HG03045 (cell line): ENCODE measurements at regions not wholly inside any gene's neighbourhood (a gene's known extent, or its start where the extent isn't known, plus 50 kb on each side); places are given as distances from the start of the nearest gene placed in this dataset.

ENCODE experiments used
- ATAC-seq: cut with Tn5 transposase; IDR thresholded peaks from one replicate; pipeline ENCODE4 v1.9.1; 2021; ENCODE audit warnings: mild to moderate bottlenecking, moderate library complexity; ENCODE audit not compliant: unreplicated experiment

GRCh38 chr14:86882818-86883217 lies 1110.2 kb downstream of the GALC start:
- ATAC-seq = no peak

- ATAC-seq = no peak
These were observed 1127.0 kb downstream of the GALC start for GRCh38 chr14:86865934-86866333.

- ATAC-seq = no peak
These were observed 1134.4 kb downstream of the GALC start for GRCh38 chr14:86858591-86858990.

DNA sequence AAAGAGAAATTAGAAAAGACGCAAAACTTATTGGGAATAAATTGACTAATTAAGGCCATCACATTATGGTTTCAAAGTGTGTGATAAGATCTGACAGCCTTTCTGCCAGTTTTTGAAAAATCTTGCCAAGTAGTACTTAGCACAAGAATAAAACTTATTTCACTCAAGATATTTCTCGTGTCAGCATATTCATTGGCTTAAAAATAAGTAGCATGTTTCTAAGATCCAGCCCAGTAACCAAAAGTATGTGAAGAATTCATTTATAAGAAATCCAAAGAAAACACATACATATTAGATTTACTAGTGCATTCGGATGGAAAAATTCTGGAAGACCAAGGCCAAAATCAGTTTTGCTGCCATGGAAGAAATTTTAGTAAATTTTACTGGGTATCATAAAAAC lies 1135.0 kb downstream of the GALC start:
- no peak for ATAC-seq

DNA sequence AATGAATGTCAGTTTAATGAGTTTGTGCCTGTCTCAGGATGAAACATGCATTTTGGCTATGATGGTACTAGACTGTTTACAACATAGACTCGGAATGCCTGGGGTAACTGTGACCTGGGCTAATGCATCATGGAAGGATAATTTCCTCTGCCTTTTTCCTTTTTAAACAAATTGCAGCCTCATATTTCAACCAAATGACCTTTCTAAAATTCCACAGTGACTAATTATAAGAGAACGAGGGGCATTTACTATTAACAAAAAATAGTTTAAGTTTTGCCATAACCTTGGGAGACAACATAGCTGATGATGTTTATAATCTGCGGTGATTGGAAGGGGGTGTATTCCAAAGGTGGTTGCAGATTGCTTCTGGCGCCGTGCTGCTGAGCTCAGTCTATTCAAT lies 1140.5 kb downstream of the GALC start:
- ATAC-seq = no peak

DNA sequence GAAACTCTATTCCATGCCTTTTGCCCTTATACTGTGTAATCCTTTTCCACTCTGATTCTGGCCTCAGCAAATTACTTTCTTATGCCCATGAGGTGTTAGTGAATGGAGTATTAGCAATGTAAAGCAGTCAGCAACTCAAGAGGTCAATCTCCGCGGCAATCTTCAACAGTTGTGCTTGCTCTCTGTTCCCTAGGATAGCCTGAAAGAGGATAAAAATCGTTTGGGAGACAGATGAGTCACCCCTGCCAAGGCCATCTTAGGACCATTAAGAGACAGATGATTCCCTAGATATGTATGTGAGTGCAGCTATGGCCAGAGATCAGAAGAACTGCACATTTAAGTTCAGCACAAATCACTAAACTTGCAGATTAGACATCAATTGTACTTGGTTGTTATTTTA lies 1145.8 kb downstream of the GALC start:
- no peak for ATAC-seq

DNA sequence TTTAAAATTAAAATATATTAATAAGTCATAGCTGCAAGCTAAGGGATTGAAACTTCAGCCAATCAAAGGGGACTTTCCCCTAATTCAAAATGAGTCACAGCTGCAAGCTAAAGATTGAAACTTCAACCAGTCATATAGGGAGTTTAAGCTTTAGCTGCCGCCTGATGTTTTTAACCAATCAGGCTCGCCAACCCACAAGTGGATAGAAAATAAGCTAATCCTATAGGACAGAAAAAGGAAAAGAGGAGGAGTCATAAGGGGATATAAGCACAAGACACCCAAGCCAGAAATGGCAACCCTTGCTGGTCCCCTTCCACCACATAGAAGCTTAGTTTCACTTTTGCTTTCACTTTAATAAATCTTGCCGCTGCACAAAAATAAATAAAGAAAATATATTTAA lies 1154.6 kb downstream of the GALC start:
- ATAC-seq = no peak

DNA sequence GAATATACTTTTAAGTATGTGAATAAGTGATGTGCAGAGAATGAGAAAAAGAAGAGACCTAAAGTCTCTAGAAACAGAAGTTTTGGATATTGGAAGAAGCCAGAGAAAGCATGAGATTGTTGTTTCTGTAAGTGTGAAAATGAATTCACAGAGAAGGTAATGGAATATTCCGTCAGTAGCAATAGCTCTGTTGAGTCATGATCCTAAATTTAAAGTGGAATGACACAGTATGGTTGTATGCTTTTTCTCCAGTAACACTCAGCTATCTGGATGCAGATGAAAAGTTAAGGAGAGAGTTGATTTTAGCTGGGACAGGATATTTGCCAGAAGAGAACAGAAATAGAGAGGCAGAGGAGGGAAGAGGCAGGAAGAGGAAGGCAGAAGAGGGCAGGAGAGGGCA lies 1166.3 kb downstream of the GALC start:
- no peak for ATAC-seq

GRCh38 chr14:86824167-86824566 lies 1168.8 kb downstream of the GALC start:
- ATAC-seq = no peak

- ATAC-seq = no peak
These were observed 1169.4 kb downstream of the GALC start for GRCh38 chr14:86823581-86823980.

GRCh38 chr14:86815341-86815740 lies 1177.6 kb downstream of the GALC start:
- no peak for ATAC-seq

- no peak for ATAC-seq
These were observed 1190.3 kb downstream of the GALC start for GRCh38 chr14:86802726-86803125.

DNA sequence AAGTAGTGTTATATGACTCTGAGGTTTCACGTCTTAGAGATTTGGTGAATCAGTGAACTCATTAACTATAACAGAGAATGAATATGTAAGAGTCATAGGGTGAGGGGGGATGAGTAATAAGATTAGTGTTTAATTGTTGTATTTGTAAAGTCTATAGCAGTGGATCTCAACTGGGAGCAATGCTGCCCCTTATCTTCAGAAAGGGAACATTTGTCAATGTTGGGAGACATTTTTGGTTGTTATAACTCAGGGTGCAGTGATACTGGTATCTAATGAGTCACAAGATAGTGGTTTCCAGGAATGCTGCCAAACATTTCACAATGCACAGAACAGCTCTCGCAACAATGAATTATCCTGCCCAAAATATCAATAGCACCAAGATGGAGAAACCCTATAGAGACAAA lies 1193.7 kb downstream of the GALC start:
- no peak for ATAC-seq

GRCh38 chr14:86798330-86798729 lies 1194.7 kb downstream of the GALC start:
- no peak for ATAC-seq

GRCh38 chr14:86797075-86797351 lies 1196.0 kb downstream of the GALC start:
- no peak for ATAC-seq

- no peak for ATAC-seq
These were observed 1196.5 kb downstream of the GALC start for GRCh38 chr14:86796221-86797074.

GRCh38 chr14:86794689-86795088 lies 1198.3 kb downstream of the GALC start:
- no peak for ATAC-seq

- ATAC-seq = no peak
These were observed 1202.3 kb downstream of the GALC start for GRCh38 chr14:86790408-86791364.

GRCh38 chr14:86788224-86788623 lies 1204.8 kb downstream of the GALC start:
- no peak for ATAC-seq

DNA sequence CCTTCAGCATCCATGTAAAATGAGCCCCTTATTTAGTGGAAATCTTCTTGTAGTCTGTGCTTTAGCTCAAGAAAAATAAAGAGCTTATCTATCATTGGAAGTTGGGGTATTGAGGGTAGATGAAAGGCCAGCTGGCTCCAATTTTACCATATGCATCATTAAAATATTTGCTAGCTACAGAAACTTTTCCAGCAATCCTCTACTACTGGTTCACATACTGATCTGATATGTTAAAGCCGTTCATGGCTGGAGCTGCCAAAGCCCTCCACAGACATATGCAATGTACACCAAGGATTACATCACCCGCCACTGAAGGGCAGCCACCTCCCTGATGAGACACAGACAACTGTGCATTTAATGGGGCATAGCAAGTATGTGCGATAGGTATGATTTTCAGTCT lies 1205.3 kb downstream of the GALC start:
- ATAC-seq = no peak

GRCh38 chr14:86782092-86782580 lies 1210.8 kb downstream of the GALC start:
- no peak for ATAC-seq
